ENCODE measurements at regions not wholly inside any gene's neighbourhood (a gene's known extent, or its start where the extent isn't known, plus 50 kb on each side); places are given as distances from the start of the nearest gene placed in this dataset.

- 50% methylated on average over 9 of the region's 9 CpGs for WGBS
- peaks cover 0 to 7% (median 0%) of the 10 kb centered on the region in 4 donors for H3K4me1 ChIP-seq
- DNase-seq (ENCODE audit: extremely low spot score), result no peak
- no peaks in the 10 kb centered on the region for H3K27me3 ChIP-seq
- H3K9me3 ChIP-seq, result no peaks in the 10 kb centered on the region
- intact Hi-C loops (cut with DNase I), result no loop called here
- no peak overlapping the region for H3K27ac ChIP-seq (replicated peaks in 1 of 4)
- TF ChIP-seq POLR2AphosphoS5 (IDR thresholded peaks at IDR 0.05) (no peak), EP300 (IDR thresholded peaks at IDR 0.05) (no peak), POLR2A (IDR thresholded peaks at IDR 0.05; ENCODE audit: low read depth) (no peak), CTCF (IDR thresholded peaks at IDR 0.05) (no peak)
- H3K36me3 ChIP-seq, result no peaks in the 10 kb centered on the region
- H3K4me3 ChIP-seq, result no peak overlapping the region
These were observed 316.9 kb downstream of the HAPSTR1 start for GRCh38 chr16:9408297-9408878.

- WGBS, result 73% methylated on average over 10 of the region's 10 CpGs
- TF ChIP-seq CTCF (IDR thresholded peaks at IDR 0.05), result no peak
- intact Hi-C loops (cut with DNase I), result no loop called here
- Histone ChIP-seq H3K4me1 (peaks cover 0 to 7% (median 0%) of the 10 kb centered on the region in 4 donors), H3K27me3 (no peaks in the 10 kb centered on the region), H3K27ac (replicated peaks in 1 of 4) (no peak overlapping the region), H3K4me3 (no peak overlapping the region), H3K36me3 (no peaks in the 10 kb centered on the region), H3K9me3 (no peaks in the 10 kb centered on the region)
- no peak for DNase-seq (ENCODE audit: extremely low spot score)
These were observed 318.4 kb downstream of the HAPSTR1 start for GRCh38 chr16:9409560-9410493.

- Histone ChIP-seq H3K9me3 (peaks cover 0 to under 1% (median 0%) of the 10 kb centered on the region in 4 donors), H3K27ac (replicated peaks in 1 of 4) (no peak overlapping the region), H3K27me3 (no peaks in the 10 kb centered on the region), H3K4me3 (no peak overlapping the region), H3K4me1 (peaks cover 0 to 7% (median 0%) of the 10 kb centered on the region in 4 donors), H3K36me3 (no peaks in the 10 kb centered on the region)
- 74% methylated on average over 7 of the region's 7 CpGs for WGBS
- no peak for DNase-seq (ENCODE audit: extremely low spot score)
- intact Hi-C loops (cut with DNase I), result no loop called here
- TF ChIP-seq EP300 (IDR thresholded peaks at IDR 0.05) (no peak), CTCF (IDR thresholded peaks at IDR 0.05) (no peak), POLR2A (IDR thresholded peaks at IDR 0.05; ENCODE audit: low read depth) (no peak), POLR2AphosphoS5 (IDR thresholded peaks at IDR 0.05) (no peak)
These were observed 320.0 kb downstream of the HAPSTR1 start for GRCh38 chr16:9411426-9411825.

GRCh38 chr16:9412031-9412914 is 320.8 kb downstream of the HAPSTR1 start:
- Histone ChIP-seq H3K4me3 (no peak overlapping the region), H3K9me3 (peaks cover 0 to 9% (median 3%) of the 10 kb centered on the region in 4 donors), H3K27me3 (no peaks in the 10 kb centered on the region), H3K36me3 (no peaks in the 10 kb centered on the region), H3K27ac (replicated peaks in 1 of 4) (no peak overlapping the region), H3K4me1 (peaks cover 0 to 7% (median 0%) of the 10 kb centered on the region in 4 donors)
- intact Hi-C loops (cut with DNase I), result no loop called here
- DNase-seq (ENCODE audit: extremely low spot score), result no peak
- TF ChIP-seq CTCF (IDR thresholded peaks at IDR 0.05) (no peak), EP300 (IDR thresholded peaks at IDR 0.05) (no peak), POLR2A (IDR thresholded peaks at IDR 0.05; ENCODE audit: low read depth) (no peak), POLR2AphosphoS5 (IDR thresholded peaks at IDR 0.05) (no peak)
- WGBS, result 60% methylated on average over 9 of the region's 9 CpGs
